ENCODE measurements at regions not wholly inside any gene's neighbourhood (a gene's known extent, or its start where the extent isn't known, plus 50 kb on each side); places are given as distances from the start of the nearest gene placed in this dataset.
"Not testable (repeated sequence)": the region's sequence is repeated elsewhere in the genome, so short reads cannot be mapped to it uniquely, and the experiment has no call there.

DNA sequence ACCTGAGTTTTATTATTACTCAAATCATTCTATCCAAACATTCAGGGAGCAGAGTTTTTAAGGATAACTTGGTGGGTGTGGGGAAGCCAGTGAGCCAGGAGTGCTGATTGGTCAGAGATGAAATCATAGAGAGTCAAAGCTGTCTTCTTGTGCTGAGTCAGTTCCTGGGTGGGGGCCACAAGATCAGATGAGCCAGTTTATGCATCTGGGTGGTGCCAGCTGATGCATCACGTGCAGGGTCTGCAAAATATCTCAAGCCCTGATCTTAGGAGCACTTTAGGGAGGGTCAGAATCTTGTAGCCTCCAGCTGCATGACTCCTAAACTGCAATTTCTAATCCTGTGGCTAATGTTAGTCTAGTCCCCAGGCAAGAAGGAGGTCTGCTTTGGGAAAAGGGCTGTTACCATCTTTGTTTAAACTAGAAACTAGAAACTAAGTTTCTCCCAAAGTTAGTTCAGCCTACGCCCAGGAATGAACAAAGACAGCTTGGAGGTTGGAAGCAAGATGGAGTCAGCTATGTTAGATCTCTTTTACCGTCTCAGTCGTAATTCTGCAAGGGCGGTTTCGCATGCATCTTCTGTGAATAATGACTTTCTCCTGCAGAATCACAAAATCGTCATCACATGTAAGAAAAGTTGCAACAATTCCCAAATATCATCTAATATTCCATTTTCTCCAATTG lies 97.5 kb downstream of the ZNF664 start:
- RAD21 ChIA-PET (ENCODE audit: low non-redundant PET in 1 of 2, low total read pairs in 2 of 2, uncharacterized antibody in 2 of 2, unreplicated experiment in 2 of 2): not testable (repeated sequence)

DNA sequence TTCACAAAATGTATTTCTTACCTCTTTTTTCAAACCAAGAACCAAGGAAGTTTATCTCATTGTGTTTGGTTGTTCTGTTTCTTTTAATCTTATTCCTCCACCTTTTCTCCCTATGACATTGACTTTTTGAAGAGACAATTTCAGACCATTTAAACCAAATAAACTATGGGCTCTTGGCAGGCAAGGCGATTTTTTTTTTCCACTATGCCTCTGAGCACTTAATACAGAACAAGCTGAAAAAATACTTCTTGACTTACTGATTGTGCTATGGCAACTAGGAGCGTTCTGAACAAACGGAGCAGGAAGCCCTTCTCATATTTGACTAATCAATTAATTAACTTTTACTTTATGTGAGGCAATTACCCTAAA lies 98.0 kb downstream of the ZNF664 start:
- peaks cover 2 to 7% of the 10 kb centered on the region in 2 experiments; a peak in 2 of 4 replicates for H3K9me3 ChIP-seq (ENCODE audit: control insufficient read depth in 1 of 2, insufficient read depth in 1 of 2, low read depth in 1 of 2, low read length in 2 of 2)
- DNase-seq (ENCODE audit: low read depth, low spot score): no peak
- no peaks in the 10 kb centered on the region for H3K9me2 ChIP-seq (ENCODE audit: insufficient read depth)
- peaks cover 5% of the 10 kb centered on the region; the same call in 1 of the 2 replicates for H3K27me3 ChIP-seq (ENCODE audit: insufficient read depth, low read length)
- H3K27ac ChIP-seq (ENCODE audit: low read depth, low read length): no peak overlapping the region
- RAD21 ChIA-PET (ENCODE audit: low non-redundant PET in 1 of 2, low total read pairs in 2 of 2, uncharacterized antibody in 2 of 2, unreplicated experiment in 2 of 2): no interaction called here
- no peak overlapping the region for H2AFZ ChIP-seq (ENCODE audit: low read depth, low read length, poor library complexity, severe bottlenecking)
- H3K36me3 ChIP-seq (ENCODE audit: control insufficient read depth in 1 of 2, insufficient read depth in 2 of 2, low read length in 2 of 2): no peaks in the 10 kb centered on the region
- H3K79me2 ChIP-seq (ENCODE audit: insufficient read depth, low read length): no peaks in the 10 kb centered on the region
- no peaks in the 10 kb centered on the region for H3K4me1 ChIP-seq (ENCODE audit: control insufficient read depth in 1 of 2, insufficient read depth in 2 of 2, low read length in 2 of 2)
- H3K4me3 ChIP-seq (replicated peaks in 1 of 2; ENCODE audit: low read depth in 1 of 2, low read length in 2 of 2): no peak overlapping the region
- no peak overlapping the region for H3K9ac ChIP-seq (ENCODE audit: low read length)
- POLR2A ChIA-PET: no interaction called here
- CTCF ChIA-PET: interaction anchor here (1.1 kb wide), 1 partner anchor 39 kb away, joined by 4 read pairs; no protein-coding TSS in a partner anchor
- BruUV-seq (replicated peaks): no TSS peak
- no peak overlapping the region for H3K4me2 ChIP-seq (ENCODE audit: low read length)
- no peaks in the 10 kb centered on the region for H4K20me1 ChIP-seq (ENCODE audit: insufficient read depth)
- TF ChIP-seq, protein P1, sequence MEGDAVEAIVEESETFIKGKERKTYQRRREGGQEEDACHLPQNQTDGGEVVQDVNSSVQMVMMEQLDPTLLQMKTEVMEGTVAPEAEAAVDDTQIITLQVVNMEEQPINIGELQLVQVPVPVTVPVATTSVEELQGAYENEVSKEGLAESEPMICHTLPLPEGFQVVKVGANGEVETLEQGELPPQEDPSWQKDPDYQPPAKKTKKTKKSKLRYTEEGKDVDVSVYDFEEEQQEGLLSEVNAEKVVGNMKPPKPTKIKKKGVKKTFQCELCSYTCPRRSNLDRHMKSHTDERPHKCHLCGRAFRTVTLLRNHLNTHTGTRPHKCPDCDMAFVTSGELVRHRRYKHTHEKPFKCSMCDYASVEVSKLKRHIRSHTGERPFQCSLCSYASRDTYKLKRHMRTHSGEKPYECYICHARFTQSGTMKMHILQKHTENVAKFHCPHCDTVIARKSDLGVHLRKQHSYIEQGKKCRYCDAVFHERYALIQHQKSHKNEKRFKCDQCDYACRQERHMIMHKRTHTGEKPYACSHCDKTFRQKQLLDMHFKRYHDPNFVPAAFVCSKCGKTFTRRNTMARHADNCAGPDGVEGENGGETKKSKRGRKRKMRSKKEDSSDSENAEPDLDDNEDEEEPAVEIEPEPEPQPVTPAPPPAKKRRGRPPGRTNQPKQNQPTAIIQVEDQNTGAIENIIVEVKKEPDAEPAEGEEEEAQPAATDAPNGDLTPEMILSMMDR (IDR thresholded peaks at IDR 0.05 in 2 of 3, conservative IDR thresholded peaks at IDR 0.05 in 1 of 3; ENCODE audit: borderline replicate concordance in 1 of 3, insufficient read depth in 1 of 3, low read depth in 2 of 3, low read length in 2 of 3): no peak
- TF ChIP-seq EZH2 (IDR thresholded peaks at IDR 0.05) (no peak), SP1 (IDR thresholded peaks at IDR 0.05; ENCODE audit: low read depth) (no peak), YY1 (IDR thresholded peaks at IDR 0.05; ENCODE audit: extremely low read depth, insufficient replicate concordance, low read depth, low read length) (no peak), JUND (IDR thresholded peaks at IDR 0.05) (no peak), POLR2AphosphoS5 (IDR thresholded peaks at IDR 0.05; ENCODE audit: low read depth, low read length) (no peak), CBX3 (IDR thresholded peaks at IDR 0.05; ENCODE audit: low read depth) (no peak)
- TF ChIP-seq, protein P2, sequence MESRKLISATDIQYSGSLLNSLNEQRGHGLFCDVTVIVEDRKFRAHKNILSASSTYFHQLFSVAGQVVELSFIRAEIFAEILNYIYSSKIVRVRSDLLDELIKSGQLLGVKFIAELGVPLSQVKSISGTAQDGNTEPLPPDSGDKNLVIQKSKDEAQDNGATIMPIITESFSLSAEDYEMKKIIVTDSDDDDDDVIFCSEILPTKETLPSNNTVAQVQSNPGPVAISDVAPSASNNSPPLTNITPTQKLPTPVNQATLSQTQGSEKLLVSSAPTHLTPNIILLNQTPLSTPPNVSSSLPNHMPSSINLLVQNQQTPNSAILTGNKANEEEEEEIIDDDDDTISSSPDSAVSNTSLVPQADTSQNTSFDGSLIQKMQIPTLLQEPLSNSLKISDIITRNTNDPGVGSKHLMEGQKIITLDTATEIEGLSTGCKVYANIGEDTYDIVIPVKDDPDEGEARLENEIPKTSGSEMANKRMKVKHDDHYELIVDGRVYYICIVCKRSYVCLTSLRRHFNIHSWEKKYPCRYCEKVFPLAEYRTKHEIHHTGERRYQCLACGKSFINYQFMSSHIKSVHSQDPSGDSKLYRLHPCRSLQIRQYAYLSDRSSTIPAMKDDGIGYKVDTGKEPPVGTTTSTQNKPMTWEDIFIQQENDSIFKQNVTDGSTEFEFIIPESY (IDR thresholded peaks at IDR 0.05; ENCODE audit: extremely low read depth, insufficient replicate concordance, low read length): no peak
- ATAC-seq: no peak
- intact Hi-C loops (cut with micrococcal nuclease): no loop called here

More for the DNA sequence above, 97.5 kb downstream of the ZNF664 start:
- H3K27ac ChIP-seq (ENCODE audit: low read depth, low read length); H3K9ac ChIP-seq (ENCODE audit: low read length); H4K20me1 ChIP-seq (ENCODE audit: insufficient read depth); POLR2A ChIA-PET; H3K27me3 ChIP-seq (ENCODE audit: insufficient read depth, low read length); BruUV-seq (replicated peaks); H2AFZ ChIP-seq (ENCODE audit: low read depth, low read length, poor library complexity, severe bottlenecking); H3K36me3 ChIP-seq (ENCODE audit: control insufficient read depth in 1 of 2, insufficient read depth in 2 of 2, low read length in 2 of 2); H3K4me1 ChIP-seq (ENCODE audit: control insufficient read depth in 1 of 2, insufficient read depth in 2 of 2, low read length in 2 of 2); ATAC-seq; H3K9me2 ChIP-seq (ENCODE audit: insufficient read depth); intact Hi-C loops (cut with micrococcal nuclease); H3K79me2 ChIP-seq (ENCODE audit: insufficient read depth, low read length); H3K4me3 ChIP-seq (replicated peaks in 1 of 2; ENCODE audit: low read depth in 1 of 2, low read length in 2 of 2); DNase-seq (ENCODE audit: low read depth, low spot score); H3K9me3 ChIP-seq (ENCODE audit: control insufficient read depth in 1 of 2, insufficient read depth in 1 of 2, low read depth in 1 of 2, low read length in 2 of 2); H3K4me2 ChIP-seq (ENCODE audit: low read length): not testable (repeated sequence)
- CTCF ChIA-PET: interaction anchor here (1.1 kb wide), 1 partner anchor 38 kb away, joined by 4 read pairs; no protein-coding TSS in a partner anchor
